Lower leg skin (tissue), 3 donors: ENCODE measurements at regions not wholly inside any gene's neighbourhood (a gene's known extent, or its start where the extent isn't known, plus 50 kb on each side); places are given as distances from the start of the nearest gene placed in this dataset.

Experiments
- POLR2A ChIP-seq, 2 donors: fragments of 450-650 bp; IDR thresholded peaks; one replicate each; pipeline ENCODE4 v1.6.1; 2016 to 2017; ENCODE audit warnings: antibody characterized with exemption in 2 of 2, mild to moderate bottlenecking in 1 of 2, moderate library complexity in 1 of 2
- TF ChIP-seq, protein P1 (sequence below), 3 donors: fragments of 450-650 bp; IDR thresholded peaks; one replicate each; pipeline ENCODE4 v1.5.1; 2016; ENCODE audit warnings: antibody characterized with exemption in 3 of 3, mild to moderate bottlenecking in 3 of 3, moderate library complexity in 2 of 3

- no peak for TF ChIP-seq POLR2A (IDR thresholded peaks at IDR 0.05)
- TF ChIP-seq, protein P1, sequence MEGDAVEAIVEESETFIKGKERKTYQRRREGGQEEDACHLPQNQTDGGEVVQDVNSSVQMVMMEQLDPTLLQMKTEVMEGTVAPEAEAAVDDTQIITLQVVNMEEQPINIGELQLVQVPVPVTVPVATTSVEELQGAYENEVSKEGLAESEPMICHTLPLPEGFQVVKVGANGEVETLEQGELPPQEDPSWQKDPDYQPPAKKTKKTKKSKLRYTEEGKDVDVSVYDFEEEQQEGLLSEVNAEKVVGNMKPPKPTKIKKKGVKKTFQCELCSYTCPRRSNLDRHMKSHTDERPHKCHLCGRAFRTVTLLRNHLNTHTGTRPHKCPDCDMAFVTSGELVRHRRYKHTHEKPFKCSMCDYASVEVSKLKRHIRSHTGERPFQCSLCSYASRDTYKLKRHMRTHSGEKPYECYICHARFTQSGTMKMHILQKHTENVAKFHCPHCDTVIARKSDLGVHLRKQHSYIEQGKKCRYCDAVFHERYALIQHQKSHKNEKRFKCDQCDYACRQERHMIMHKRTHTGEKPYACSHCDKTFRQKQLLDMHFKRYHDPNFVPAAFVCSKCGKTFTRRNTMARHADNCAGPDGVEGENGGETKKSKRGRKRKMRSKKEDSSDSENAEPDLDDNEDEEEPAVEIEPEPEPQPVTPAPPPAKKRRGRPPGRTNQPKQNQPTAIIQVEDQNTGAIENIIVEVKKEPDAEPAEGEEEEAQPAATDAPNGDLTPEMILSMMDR (IDR thresholded peaks at IDR 0.05) = no peak
These were observed 129.2 kb upstream of the BMP4 start for GRCh38 chr14:54085841-54086240.
